HCT116 (cell line): ENCODE measurements at regions not wholly inside any gene's neighbourhood (a gene's known extent, or its start where the extent isn't known, plus 50 kb on each side); places are given as distances from the start of the nearest gene placed in this dataset.

Experiments
- ATAC-seq: fragments of 200-7000 bp; cut with Tn5 transposase; 2 replicates; pipeline ENCODE4 v1.9.1; 2020; ENCODE audit warnings: mild to moderate bottlenecking, moderate library complexity
- BruUV-seq: library from RNA; stranded (reverse); fragments of 400-500 nt; replicated peaks from 2 replicates; lab custom pipeline; 2021; lab: Mats Ljungman, UMichigan
- CTCF ChIA-PET: fragments of 300-600 bp; sonication (Branson Sonifier 250); formaldehyde crosslinking; loops from one replicate; lab custom pipeline; 2021; ENCODE audit warnings: antibody characterized with exemption; lab: Charles Lee
- POLR2A ChIA-PET: fragments of 300-600, 350-600 bp; sonication (Branson Sonifier 250); formaldehyde crosslinking; loops from one replicate; lab custom pipeline; 2021; ENCODE audit warnings: antibody characterized with exemption; lab: Charles Lee
- RAD21 ChIA-PET, 2 experiments: fragments of 300-600 bp; sonication (Branson Sonifier 250); formaldehyde crosslinking; loops; one replicate each; lab custom pipeline; 2023; ENCODE audit warnings: low total read pairs in 2 of 2; ENCODE audit not compliant: uncharacterized antibody in 2 of 2, unreplicated experiment in 2 of 2, low non-redundant PET in 1 of 2; lab: Charles Lee
- DNase-seq: peaks from one replicate; pipeline ENCODE4 v3.0.0-alpha.2; 2010; ENCODE audit warnings: low read depth, low spot score
- H2AFZ ChIP-seq: fragments of 200-600 bp; shearing (Covaris generic), sonication (generic); 2 replicates; pipeline ENCODE4 v1.6.1; 2017; ENCODE audit warnings: low read depth, mixed run types, mixed read lengths, antibody characterized with exemption, low read length; ENCODE audit not compliant: poor library complexity, severe bottlenecking
- H3K27ac ChIP-seq: 2 replicates; pipeline ENCODE4 v1.5.1; 2012; ENCODE audit warnings: low read depth, low read length
- H3K27me3 ChIP-seq: fragments of 200-600 bp; sonication (generic); 2 replicates; pipeline ENCODE4 v1.6.1; 2016; ENCODE audit warnings: mixed run types, low read length, mixed read lengths; ENCODE audit not compliant: insufficient read depth
- H3K36me3 ChIP-seq, 2 experiments: fragments of 200-500 bp in 1 of 2; fragments of 200-600 bp in 1 of 2; sonication (Bioruptor generic) in 1 of 2; sonication (generic) in 1 of 2; 2 replicates each; pipeline versions ENCODE4 v1.5.1 to v1.6.1; 2014 to 2016; ENCODE audit warnings: low read length in 2 of 2, inconsistent platforms in 1 of 2, mixed read lengths in 1 of 2, mixed run types in 1 of 2; ENCODE audit not compliant: insufficient read depth in 2 of 2, control insufficient read depth in 1 of 2
- H3K4me1 ChIP-seq, 2 experiments: fragments of 200-600 bp in 1 of 2; sonication (generic) in 1 of 2; 2 replicates each; pipeline versions ENCODE4 v1.5.1 to v1.6.1; 2012 to 2017; ENCODE audit warnings: low read length in 2 of 2, inconsistent platforms in 1 of 2, mild to moderate bottlenecking in 1 of 2, mixed read lengths in 1 of 2, mixed run types in 1 of 2, moderate library complexity in 1 of 2; ENCODE audit not compliant: insufficient read depth in 2 of 2, control insufficient read depth in 1 of 2
- H3K4me2 ChIP-seq: fragments of 200-600 bp; sonication (generic); 2 replicates; pipeline ENCODE4 v1.6.1; 2017; ENCODE audit warnings: mixed run types, low read length, mixed read lengths
- H3K4me3 ChIP-seq, 2 experiments: fragments of 200-600 bp in 1 of 2; sonication (generic) in 1 of 2; replicated peaks in 1 of 2; 2 replicates each; pipeline ENCODE4 v1.5.1; 2011 to 2016; ENCODE audit warnings: low read length in 2 of 2, control low read depth in 1 of 2, low read depth in 1 of 2, mild to moderate bottlenecking in 1 of 2, mixed read lengths in 1 of 2, mixed run types in 1 of 2
- H3K79me2 ChIP-seq: fragments of 200-600 bp; sonication (generic); 2 replicates; pipeline ENCODE4 v1.6.1; 2017; ENCODE audit warnings: mild to moderate bottlenecking, mixed run types, low read length, moderate library complexity, mixed read lengths; ENCODE audit not compliant: insufficient read depth
- H3K9ac ChIP-seq: fragments of 200-600 bp; sonication (generic); 2 replicates; pipeline ENCODE4 v1.6.1; 2016; ENCODE audit warnings: low read length, mixed read lengths
- H3K9me2 ChIP-seq: fragments of 200-600 bp; sonication (generic), shearing (Covaris generic); 2 replicates; pipeline ENCODE4 v1.6.1; 2017; ENCODE audit warnings: mixed run types, mild to moderate bottlenecking, moderate library complexity; ENCODE audit not compliant: insufficient read depth
- H3K9me3 ChIP-seq, 2 experiments: fragments of 200-500 bp in 1 of 2; fragments of 200-600 bp in 1 of 2; sonication (Bioruptor generic) in 1 of 2; sonication (generic) in 1 of 2; 2 replicates each; pipeline ENCODE4 v1.6.1; 2014 to 2017; ENCODE audit warnings: low read length in 2 of 2, mixed read lengths in 2 of 2, inconsistent platforms in 1 of 2, low read depth in 1 of 2, mild to moderate bottlenecking in 1 of 2, mixed run types in 1 of 2, moderate library complexity in 1 of 2; ENCODE audit not compliant: control insufficient read depth in 1 of 2, insufficient read depth in 1 of 2
- H4K20me1 ChIP-seq: fragments of 200-600 bp; sonication (generic), shearing (Covaris generic); 2 replicates; pipeline ENCODE4 v1.6.1; 2017; ENCODE audit warnings: mixed run types, mild to moderate bottlenecking, moderate library complexity; ENCODE audit not compliant: insufficient read depth
- POLR2AphosphoS5 ChIP-seq: IDR thresholded peaks from 2 replicates; pipeline ENCODE4 v1.6.1; 2011; ENCODE audit warnings: mild to moderate bottlenecking, low read depth, low read length, moderate library complexity
- SP1 ChIP-seq: IDR thresholded peaks from 2 replicates; pipeline ENCODE4 v1.6.1; 2012; ENCODE audit warnings: low read depth
- intact Hi-C: fragments of 100-400 bp; cut with micrococcal nuclease; formaldehyde crosslinking; loops from 2 replicates; pipeline ENCODE4 v1.10.0; 2022
- TF ChIP-seq, protein P1 (sequence below): IDR thresholded peaks from 2 replicates; pipeline ENCODE4 v1.6.1; 2012; ENCODE audit warnings: low read depth
- TF ChIP-seq, protein P2 (sequence below), 3 experiments: fragments of 200-600 bp in 1 of 3; sonication (generic) in 1 of 3; IDR thresholded peaks in 2 of 3; conservative IDR thresholded peaks in 1 of 3; 2 replicates each; pipeline ENCODE4 v1.5.1; 2012 to 2017; ENCODE audit warnings: low read depth in 2 of 3, low read length in 2 of 3, antibody characterized with exemption in 1 of 3, borderline replicate concordance in 1 of 3, control low read depth in 1 of 3, mild to moderate bottlenecking in 1 of 3, mixed read lengths in 1 of 3, mixed run types in 1 of 3, moderate library complexity in 1 of 3; ENCODE audit not compliant: insufficient read depth in 1 of 3

DNA sequence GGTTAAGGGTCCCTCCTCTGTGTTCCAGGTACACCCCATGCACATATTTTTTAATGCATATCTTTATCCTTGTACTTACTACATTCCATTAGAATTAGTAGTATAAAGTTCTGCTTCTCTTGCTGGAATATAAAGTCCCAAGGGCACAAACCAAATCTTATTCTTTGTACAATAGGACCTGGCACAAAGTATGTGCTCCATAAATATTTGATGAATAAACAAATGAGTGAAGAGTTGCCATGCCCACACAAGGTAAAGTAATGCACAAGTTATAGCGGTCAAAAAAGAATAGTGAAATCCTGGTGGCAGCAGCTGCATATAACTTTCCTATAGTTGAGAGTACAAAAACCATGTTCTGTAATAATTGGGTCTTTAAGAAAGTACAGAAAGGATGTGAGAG is 82.1 kb upstream of the BMP4 start (continued):
- TF ChIP-seq, protein P1, sequence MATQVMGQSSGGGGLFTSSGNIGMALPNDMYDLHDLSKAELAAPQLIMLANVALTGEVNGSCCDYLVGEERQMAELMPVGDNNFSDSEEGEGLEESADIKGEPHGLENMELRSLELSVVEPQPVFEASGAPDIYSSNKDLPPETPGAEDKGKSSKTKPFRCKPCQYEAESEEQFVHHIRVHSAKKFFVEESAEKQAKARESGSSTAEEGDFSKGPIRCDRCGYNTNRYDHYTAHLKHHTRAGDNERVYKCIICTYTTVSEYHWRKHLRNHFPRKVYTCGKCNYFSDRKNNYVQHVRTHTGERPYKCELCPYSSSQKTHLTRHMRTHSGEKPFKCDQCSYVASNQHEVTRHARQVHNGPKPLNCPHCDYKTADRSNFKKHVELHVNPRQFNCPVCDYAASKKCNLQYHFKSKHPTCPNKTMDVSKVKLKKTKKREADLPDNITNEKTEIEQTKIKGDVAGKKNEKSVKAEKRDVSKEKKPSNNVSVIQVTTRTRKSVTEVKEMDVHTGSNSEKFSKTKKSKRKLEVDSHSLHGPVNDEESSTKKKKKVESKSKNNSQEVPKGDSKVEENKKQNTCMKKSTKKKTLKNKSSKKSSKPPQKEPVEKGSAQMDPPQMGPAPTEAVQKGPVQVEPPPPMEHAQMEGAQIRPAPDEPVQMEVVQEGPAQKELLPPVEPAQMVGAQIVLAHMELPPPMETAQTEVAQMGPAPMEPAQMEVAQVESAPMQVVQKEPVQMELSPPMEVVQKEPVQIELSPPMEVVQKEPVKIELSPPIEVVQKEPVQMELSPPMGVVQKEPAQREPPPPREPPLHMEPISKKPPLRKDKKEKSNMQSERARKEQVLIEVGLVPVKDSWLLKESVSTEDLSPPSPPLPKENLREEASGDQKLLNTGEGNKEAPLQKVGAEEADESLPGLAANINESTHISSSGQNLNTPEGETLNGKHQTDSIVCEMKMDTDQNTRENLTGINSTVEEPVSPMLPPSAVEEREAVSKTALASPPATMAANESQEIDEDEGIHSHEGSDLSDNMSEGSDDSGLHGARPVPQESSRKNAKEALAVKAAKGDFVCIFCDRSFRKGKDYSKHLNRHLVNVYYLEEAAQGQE, result no peak
- TF ChIP-seq, protein P2, sequence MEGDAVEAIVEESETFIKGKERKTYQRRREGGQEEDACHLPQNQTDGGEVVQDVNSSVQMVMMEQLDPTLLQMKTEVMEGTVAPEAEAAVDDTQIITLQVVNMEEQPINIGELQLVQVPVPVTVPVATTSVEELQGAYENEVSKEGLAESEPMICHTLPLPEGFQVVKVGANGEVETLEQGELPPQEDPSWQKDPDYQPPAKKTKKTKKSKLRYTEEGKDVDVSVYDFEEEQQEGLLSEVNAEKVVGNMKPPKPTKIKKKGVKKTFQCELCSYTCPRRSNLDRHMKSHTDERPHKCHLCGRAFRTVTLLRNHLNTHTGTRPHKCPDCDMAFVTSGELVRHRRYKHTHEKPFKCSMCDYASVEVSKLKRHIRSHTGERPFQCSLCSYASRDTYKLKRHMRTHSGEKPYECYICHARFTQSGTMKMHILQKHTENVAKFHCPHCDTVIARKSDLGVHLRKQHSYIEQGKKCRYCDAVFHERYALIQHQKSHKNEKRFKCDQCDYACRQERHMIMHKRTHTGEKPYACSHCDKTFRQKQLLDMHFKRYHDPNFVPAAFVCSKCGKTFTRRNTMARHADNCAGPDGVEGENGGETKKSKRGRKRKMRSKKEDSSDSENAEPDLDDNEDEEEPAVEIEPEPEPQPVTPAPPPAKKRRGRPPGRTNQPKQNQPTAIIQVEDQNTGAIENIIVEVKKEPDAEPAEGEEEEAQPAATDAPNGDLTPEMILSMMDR (IDR thresholded peaks at IDR 0.05 in 2 of 3, conservative IDR thresholded peaks at IDR 0.05 in 1 of 3; ENCODE audit: borderline replicate concordance in 1 of 3, insufficient read depth in 1 of 3, low read depth in 2 of 3, low read length in 2 of 3), result no peak

DNA sequence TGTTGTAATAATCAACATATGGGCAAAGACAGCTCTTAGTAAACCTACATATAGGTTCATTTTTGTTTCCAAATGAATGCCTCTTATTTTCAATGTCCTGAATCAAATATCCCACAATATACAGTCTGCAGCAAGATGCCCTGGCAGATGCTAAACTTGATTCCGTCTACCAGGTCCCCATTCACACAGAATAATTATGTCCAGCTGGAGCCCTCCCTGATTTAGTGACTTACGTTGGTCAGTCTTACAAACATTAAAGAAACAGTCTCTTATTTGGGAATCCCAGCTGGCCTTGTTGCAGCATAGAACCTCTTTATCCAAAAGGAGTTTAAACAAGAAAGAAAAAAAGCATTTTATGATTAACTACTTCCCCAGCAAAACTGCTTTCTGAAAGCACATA is 82.7 kb upstream of the BMP4 start:
- Histone ChIP-seq H4K20me1 (no peaks in the 10 kb centered on the region), H3K9ac (no peak overlapping the region), H3K4me1 (no peaks in the 10 kb centered on the region; a peak in 1 of 4 replicates), H3K9me2 (no peaks in the 10 kb centered on the region), H3K27me3 (no peaks in the 10 kb centered on the region), H3K4me2 (no peak overlapping the region), H3K36me3 (no peaks in the 10 kb centered on the region), H3K4me3 (no peak overlapping the region), H3K27ac (no peak overlapping the region), H2AFZ (no peak overlapping the region), H3K9me3 (peaks cover 6 to 9% of the 10 kb centered on the region in 2 experiments; a peak in 3 of 4 replicates), H3K79me2 (no peaks in the 10 kb centered on the region)
- RAD21 ChIA-PET, result no interaction called here
- ATAC-seq, result no peak
- no peak for DNase-seq
- intact Hi-C loops, result no loop called here
- CTCF ChIA-PET, result no interaction called here
- POLR2A ChIA-PET, result no interaction called here
- no TSS peak for BruUV-seq
- TF ChIP-seq SP1, result no peak
- TF ChIP-seq POLR2AphosphoS5, result no peak
